Liver (tissue), 8 donors: ENCODE measurements at regions not wholly inside any gene's neighbourhood (a gene's known extent, or its start where the extent isn't known, plus 50 kb on each side); places are given as distances from the start of the nearest gene placed in this dataset.

Experiments
- DNase-seq: peaks from one replicate; pipeline ENCODE4 v3.0.0-alpha.2; 2017; ENCODE audit warnings: low spot score
- H3K27ac ChIP-seq, 2 donors: one replicate each; pipeline ENCODE4 v1.7.0; 2013; ENCODE audit warnings: inconsistent platforms in 2 of 2, low read length in 2 of 2, control low read depth in 1 of 2, low read depth in 1 of 2, mild to moderate bottlenecking in 1 of 2
- H3K27me3 ChIP-seq, 4 donors: one replicate each; pipeline versions ENCODE4 v1.6.1 to v1.7.0; 2013; ENCODE audit warnings: low read length in 3 of 4, inconsistent platforms in 1 of 4, mild to moderate bottlenecking in 1 of 4, moderate library complexity in 1 of 4; ENCODE audit not compliant: control insufficient read depth in 4 of 4, insufficient read depth in 4 of 4
- H3K36me3 ChIP-seq, 4 donors: one replicate each; pipeline versions ENCODE4 v1.6.1 to v1.7.0; 2013; ENCODE audit warnings: low read length in 3 of 4, mild to moderate bottlenecking in 3 of 4, low read depth in 1 of 4, moderate library complexity in 1 of 4; ENCODE audit not compliant: control insufficient read depth in 4 of 4, insufficient read depth in 3 of 4
- H3K4me1 ChIP-seq, 4 donors: one replicate each; pipeline versions ENCODE4 v1.6.1 to v1.7.0; 2013; ENCODE audit warnings: low read length in 3 of 4, mild to moderate bottlenecking in 3 of 4, moderate library complexity in 1 of 4; ENCODE audit not compliant: control insufficient read depth in 4 of 4, insufficient read depth in 4 of 4
- H3K4me3 ChIP-seq, 3 donors: one replicate each; pipeline versions ENCODE4 v1.6.1 to v1.7.0; 2013; ENCODE audit warnings: low read length in 3 of 3, control low read depth in 1 of 3, low read depth in 1 of 3, mild to moderate bottlenecking in 1 of 3
- H3K9ac ChIP-seq, 2 donors: one replicate each; pipeline ENCODE4 v1.7.0; 2013; ENCODE audit warnings: low read length in 2 of 2, mild to moderate bottlenecking in 2 of 2, moderate library complexity in 2 of 2, control low read depth in 1 of 2, low read depth in 1 of 2
- H3K9me3 ChIP-seq, 4 donors: one replicate each; pipeline versions ENCODE4 v1.6.1 to v1.7.0; 2013; ENCODE audit warnings: low read length in 3 of 4; ENCODE audit not compliant: control insufficient read depth in 4 of 4
- EGR1 ChIP-seq, 2 donors: IDR thresholded peaks; 2 replicates each; pipeline ENCODE4 v1.6.1; 2016 to 2018; ENCODE audit warnings: antibody characterized with exemption in 2 of 2, low read depth in 2 of 2
- FOXA1 ChIP-seq: IDR thresholded peaks from 2 replicates; pipeline ENCODE4 v1.6.1; 2016; ENCODE audit warnings: antibody characterized with exemption
- FOXA2 ChIP-seq: IDR thresholded peaks from 2 replicates; pipeline ENCODE4 v1.6.1; 2016; ENCODE audit warnings: antibody characterized with exemption
- GABPA ChIP-seq, 2 donors: IDR thresholded peaks in 1 of 2; conservative IDR thresholded peaks in 1 of 2; 2 replicates each; pipeline ENCODE4 v1.6.1; 2016; ENCODE audit warnings: antibody characterized with exemption in 2 of 2, mild to moderate bottlenecking in 1 of 2, moderate library complexity in 1 of 2
- HNF4A ChIP-seq, 2 donors: conservative IDR thresholded peaks; 2 replicates each; pipeline ENCODE4 v1.6.1; 2016; ENCODE audit warnings: antibody characterized with exemption in 2 of 2, mild to moderate bottlenecking in 2 of 2
- HNF4G ChIP-seq: IDR thresholded peaks from 2 replicates; pipeline ENCODE4 v1.6.1; 2016; ENCODE audit warnings: antibody characterized with exemption
- JUND ChIP-seq, 2 donors: IDR thresholded peaks; 2 replicates each; pipeline ENCODE4 v1.6.1; 2016; ENCODE audit warnings: antibody characterized with exemption in 2 of 2
- NR2F2 ChIP-seq: IDR thresholded peaks from 2 replicates; pipeline ENCODE4 v1.6.1; 2016; ENCODE audit warnings: antibody characterized with exemption
- RAD21 ChIP-seq, 2 donors: IDR thresholded peaks; 2 replicates each; pipeline ENCODE4 v1.6.1; 2016; ENCODE audit warnings: antibody characterized with exemption in 2 of 2, mild to moderate bottlenecking in 2 of 2
- RXRA ChIP-seq, 2 donors: IDR thresholded peaks; 2 replicates each; pipeline ENCODE4 v1.6.1; 2017 to 2018; ENCODE audit warnings: antibody characterized with exemption in 2 of 2, mild to moderate bottlenecking in 1 of 2
- SP1 ChIP-seq: IDR thresholded peaks from 2 replicates; pipeline ENCODE4 v1.6.1; 2018; ENCODE audit warnings: antibody characterized with exemption, mild to moderate bottlenecking
- TAF1 ChIP-seq: conservative IDR thresholded peaks from 2 replicates; pipeline ENCODE4 v1.6.1; 2016; ENCODE audit warnings: antibody characterized with exemption, mild to moderate bottlenecking
- YY1 ChIP-seq: IDR thresholded peaks from 2 replicates; pipeline ENCODE4 v1.6.1; 2016; ENCODE audit warnings: antibody characterized with exemption, mild to moderate bottlenecking
- WGBS: extraction: QIAGEN DNeasy Blood & Tissue Kit; methylation state at CpG from one replicate; pipeline ENCODE4 v1.1.7; 2013; 5-methylcytosine and 5-hydroxymethylcytosine counted together
- TF ChIP-seq, protein P1 (sequence below): IDR thresholded peaks from 2 replicates; pipeline ENCODE4 v1.6.1; 2016; ENCODE audit warnings: antibody characterized with exemption, mild to moderate bottlenecking
- TF ChIP-seq, protein P2 (sequence below): IDR thresholded peaks from 2 replicates; pipeline ENCODE4 v1.6.1; 2016; ENCODE audit warnings: antibody characterized with exemption
- TF ChIP-seq, protein P3 (sequence below): fragments of 150-350 bp; IDR thresholded peaks from 2 replicates; pipeline ENCODE4 v1.5.1; 2017; ENCODE audit warnings: improper control_type of control experiment, low read depth, low read length; ENCODE audit not compliant: missing input control
- TF ChIP-seq, protein P4 (sequence below): IDR thresholded peaks from 2 replicates; pipeline ENCODE4 v1.6.1; 2016; ENCODE audit warnings: antibody characterized with exemption
- TF ChIP-seq, protein P5 (sequence below): IDR thresholded peaks from 2 replicates; pipeline ENCODE4 v1.6.1; 2016; ENCODE audit warnings: antibody characterized with exemption
- donor health status: healthy.
- donor health status: healthy.
- donor health status: healthy.
- donor health status: healthy.
- donor health status: healthy.

DNA sequence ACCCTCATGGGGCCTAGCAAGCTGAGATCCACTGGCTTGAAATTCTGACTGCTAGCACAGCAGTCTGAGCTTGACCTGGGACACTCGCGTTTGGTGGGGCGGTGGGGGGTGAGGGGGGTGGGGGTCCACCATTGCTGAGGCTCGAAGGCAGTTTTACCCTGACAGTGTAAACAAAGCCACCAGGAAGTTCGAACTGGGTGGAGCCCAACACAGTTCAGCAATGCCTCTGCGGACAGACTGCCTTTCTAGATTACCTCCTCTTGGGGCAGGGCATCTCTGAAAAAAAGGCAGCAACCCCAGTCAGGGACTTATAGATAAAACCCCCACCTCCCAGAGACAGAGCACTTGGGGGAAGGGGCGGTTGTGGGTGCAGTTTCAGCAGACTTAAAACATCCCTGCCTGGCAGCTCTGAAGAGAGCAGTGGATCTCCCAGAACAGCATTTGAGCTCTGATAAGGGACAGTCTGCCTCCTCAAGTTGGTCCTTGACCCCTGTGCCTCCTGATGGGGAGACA is 149.7 kb upstream of the TANK start:
- H3K4me1 ChIP-seq, result no peaks in the 10 kb centered on the region
- H3K36me3 ChIP-seq, result no peaks in the 10 kb centered on the region
- no peak for DNase-seq
- H3K27ac ChIP-seq, result no peak overlapping the region
- H3K4me3 ChIP-seq, result no peak overlapping the region
- no peaks in the 10 kb centered on the region for H3K27me3 ChIP-seq
- no peaks in the 10 kb centered on the region for H3K9me3 ChIP-seq
- H3K9ac ChIP-seq, result no peak overlapping the region
- WGBS, result 57% methylated on average over 7 of the region's 7 CpGs
- no peak for TF ChIP-seq RXRA (IDR thresholded peaks at IDR 0.05)
- TF ChIP-seq, protein P1, sequence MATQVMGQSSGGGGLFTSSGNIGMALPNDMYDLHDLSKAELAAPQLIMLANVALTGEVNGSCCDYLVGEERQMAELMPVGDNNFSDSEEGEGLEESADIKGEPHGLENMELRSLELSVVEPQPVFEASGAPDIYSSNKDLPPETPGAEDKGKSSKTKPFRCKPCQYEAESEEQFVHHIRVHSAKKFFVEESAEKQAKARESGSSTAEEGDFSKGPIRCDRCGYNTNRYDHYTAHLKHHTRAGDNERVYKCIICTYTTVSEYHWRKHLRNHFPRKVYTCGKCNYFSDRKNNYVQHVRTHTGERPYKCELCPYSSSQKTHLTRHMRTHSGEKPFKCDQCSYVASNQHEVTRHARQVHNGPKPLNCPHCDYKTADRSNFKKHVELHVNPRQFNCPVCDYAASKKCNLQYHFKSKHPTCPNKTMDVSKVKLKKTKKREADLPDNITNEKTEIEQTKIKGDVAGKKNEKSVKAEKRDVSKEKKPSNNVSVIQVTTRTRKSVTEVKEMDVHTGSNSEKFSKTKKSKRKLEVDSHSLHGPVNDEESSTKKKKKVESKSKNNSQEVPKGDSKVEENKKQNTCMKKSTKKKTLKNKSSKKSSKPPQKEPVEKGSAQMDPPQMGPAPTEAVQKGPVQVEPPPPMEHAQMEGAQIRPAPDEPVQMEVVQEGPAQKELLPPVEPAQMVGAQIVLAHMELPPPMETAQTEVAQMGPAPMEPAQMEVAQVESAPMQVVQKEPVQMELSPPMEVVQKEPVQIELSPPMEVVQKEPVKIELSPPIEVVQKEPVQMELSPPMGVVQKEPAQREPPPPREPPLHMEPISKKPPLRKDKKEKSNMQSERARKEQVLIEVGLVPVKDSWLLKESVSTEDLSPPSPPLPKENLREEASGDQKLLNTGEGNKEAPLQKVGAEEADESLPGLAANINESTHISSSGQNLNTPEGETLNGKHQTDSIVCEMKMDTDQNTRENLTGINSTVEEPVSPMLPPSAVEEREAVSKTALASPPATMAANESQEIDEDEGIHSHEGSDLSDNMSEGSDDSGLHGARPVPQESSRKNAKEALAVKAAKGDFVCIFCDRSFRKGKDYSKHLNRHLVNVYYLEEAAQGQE, result no peak
- TF ChIP-seq, protein P2, sequence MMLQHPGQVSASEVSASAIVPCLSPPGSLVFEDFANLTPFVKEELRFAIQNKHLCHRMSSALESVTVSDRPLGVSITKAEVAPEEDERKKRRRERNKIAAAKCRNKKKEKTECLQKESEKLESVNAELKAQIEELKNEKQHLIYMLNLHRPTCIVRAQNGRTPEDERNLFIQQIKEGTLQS, result no peak
- TF ChIP-seq NR2F2, result no peak
- no peak for TF ChIP-seq EGR1 (IDR thresholded peaks at IDR 0.05; ENCODE audit: low read depth in 2 of 2)
- no peak for TF ChIP-seq SP1
- no peak for TF ChIP-seq TAF1
- TF ChIP-seq YY1, result no peak
- TF ChIP-seq, protein P3, sequence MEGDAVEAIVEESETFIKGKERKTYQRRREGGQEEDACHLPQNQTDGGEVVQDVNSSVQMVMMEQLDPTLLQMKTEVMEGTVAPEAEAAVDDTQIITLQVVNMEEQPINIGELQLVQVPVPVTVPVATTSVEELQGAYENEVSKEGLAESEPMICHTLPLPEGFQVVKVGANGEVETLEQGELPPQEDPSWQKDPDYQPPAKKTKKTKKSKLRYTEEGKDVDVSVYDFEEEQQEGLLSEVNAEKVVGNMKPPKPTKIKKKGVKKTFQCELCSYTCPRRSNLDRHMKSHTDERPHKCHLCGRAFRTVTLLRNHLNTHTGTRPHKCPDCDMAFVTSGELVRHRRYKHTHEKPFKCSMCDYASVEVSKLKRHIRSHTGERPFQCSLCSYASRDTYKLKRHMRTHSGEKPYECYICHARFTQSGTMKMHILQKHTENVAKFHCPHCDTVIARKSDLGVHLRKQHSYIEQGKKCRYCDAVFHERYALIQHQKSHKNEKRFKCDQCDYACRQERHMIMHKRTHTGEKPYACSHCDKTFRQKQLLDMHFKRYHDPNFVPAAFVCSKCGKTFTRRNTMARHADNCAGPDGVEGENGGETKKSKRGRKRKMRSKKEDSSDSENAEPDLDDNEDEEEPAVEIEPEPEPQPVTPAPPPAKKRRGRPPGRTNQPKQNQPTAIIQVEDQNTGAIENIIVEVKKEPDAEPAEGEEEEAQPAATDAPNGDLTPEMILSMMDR, result no peak
- TF ChIP-seq FOXA2, result no peak
- TF ChIP-seq, protein P4, sequence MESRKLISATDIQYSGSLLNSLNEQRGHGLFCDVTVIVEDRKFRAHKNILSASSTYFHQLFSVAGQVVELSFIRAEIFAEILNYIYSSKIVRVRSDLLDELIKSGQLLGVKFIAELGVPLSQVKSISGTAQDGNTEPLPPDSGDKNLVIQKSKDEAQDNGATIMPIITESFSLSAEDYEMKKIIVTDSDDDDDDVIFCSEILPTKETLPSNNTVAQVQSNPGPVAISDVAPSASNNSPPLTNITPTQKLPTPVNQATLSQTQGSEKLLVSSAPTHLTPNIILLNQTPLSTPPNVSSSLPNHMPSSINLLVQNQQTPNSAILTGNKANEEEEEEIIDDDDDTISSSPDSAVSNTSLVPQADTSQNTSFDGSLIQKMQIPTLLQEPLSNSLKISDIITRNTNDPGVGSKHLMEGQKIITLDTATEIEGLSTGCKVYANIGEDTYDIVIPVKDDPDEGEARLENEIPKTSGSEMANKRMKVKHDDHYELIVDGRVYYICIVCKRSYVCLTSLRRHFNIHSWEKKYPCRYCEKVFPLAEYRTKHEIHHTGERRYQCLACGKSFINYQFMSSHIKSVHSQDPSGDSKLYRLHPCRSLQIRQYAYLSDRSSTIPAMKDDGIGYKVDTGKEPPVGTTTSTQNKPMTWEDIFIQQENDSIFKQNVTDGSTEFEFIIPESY, result no peak
- TF ChIP-seq GABPA (IDR thresholded peaks at IDR 0.05 in 1 of 2, conservative IDR thresholded peaks at IDR 0.05 in 1 of 2), result no peak
- TF ChIP-seq JUND (IDR thresholded peaks at IDR 0.05), result no peak
- TF ChIP-seq, protein P5, sequence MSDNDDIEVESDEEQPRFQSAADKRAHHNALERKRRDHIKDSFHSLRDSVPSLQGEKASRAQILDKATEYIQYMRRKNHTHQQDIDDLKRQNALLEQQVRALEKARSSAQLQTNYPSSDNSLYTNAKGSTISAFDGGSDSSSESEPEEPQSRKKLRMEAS, result no peak
- TF ChIP-seq RAD21 (IDR thresholded peaks at IDR 0.05), result no peak
- no peak for TF ChIP-seq HNF4G
- no peak for TF ChIP-seq FOXA1
- TF ChIP-seq HNF4A (conservative IDR thresholded peaks at IDR 0.05), result no peak
